ENCODE measurements at regions not wholly inside any gene's neighbourhood (a gene's known extent, or its start where the extent isn't known, plus 50 kb on each side); places are given as distances from the start of the nearest gene placed in this dataset.

GRCh38 chr5:85896514-85896913, 721.2 kb upstream of the COX7C start:
- no peak for TF ChIP-seq AFF4 (CRISPR knock-in tag; IDR thresholded peaks at IDR 0.05; ENCODE audit: borderline replicate concordance)
- no peak for TF ChIP-seq USF2 (CRISPR knock-in tag; IDR thresholded peaks at IDR 0.05)
- TF ChIP-seq CTCF (IDR thresholded peaks at IDR 0.05), result no peak
- no peak for TF ChIP-seq MAX (CRISPR knock-in tag; IDR thresholded peaks at IDR 0.05)
